SW480 (cell line): ENCODE measurements at regions not wholly inside any gene's neighbourhood (a gene's known extent, or its start where the extent isn't known, plus 50 kb on each side); places are given as distances from the start of the nearest gene placed in this dataset.

Source experiments
- DNase-seq: peaks from one replicate; pipeline ENCODE4 v3.0.0-alpha.2; 2016; ENCODE audit warnings: low spot score

- DNase-seq, result no peak
Observed at GRCh38 chr3:25099666-25100065, 328.4 kb upstream of the RARB start.

- DNase-seq, result no peak
Observed at GRCh38 chr3:25103391-25103790, 324.7 kb upstream of the RARB start.

GRCh38 chr3:25107918-25108617 lies 320.0 kb upstream of the RARB start:
- peak; percentile 20 for DNase-seq

GRCh38 chr3:25110642-25111041 lies 317.4 kb upstream of the RARB start:
- no peak for DNase-seq

- DNase-seq, result no peak
Observed at GRCh38 chr3:25113891-25114290, 314.2 kb upstream of the RARB start.

- DNase-seq, result no peak
Observed at GRCh38 chr3:25114532-25114931, 313.5 kb upstream of the RARB start.

- no peak for DNase-seq
Observed at GRCh38 chr3:25117005-25117593, 311.0 kb upstream of the RARB start.

GRCh38 chr3:25119682-25120081 lies 308.4 kb upstream of the RARB start:
- no peak for DNase-seq

- no peak for DNase-seq
Observed at GRCh38 chr3:25120665-25121064, 307.4 kb upstream of the RARB start.

GRCh38 chr3:25125201-25125600 lies 302.9 kb upstream of the RARB start:
- DNase-seq, result no peak

GRCh38 chr3:25128735-25129134 lies 299.3 kb upstream of the RARB start:
- DNase-seq, result no peak

- DNase-seq, result no peak
Observed at GRCh38 chr3:25130724-25131520, 297.1 kb upstream of the RARB start.

- no peak for DNase-seq
Observed at GRCh38 chr3:25133588-25133987, 294.5 kb upstream of the RARB start.

- DNase-seq, result no peak
Observed at GRCh38 chr3:25137606-25138005, 290.5 kb upstream of the RARB start.

- no peak for DNase-seq
Observed at GRCh38 chr3:25139267-25139666, 288.8 kb upstream of the RARB start.

- no peak for DNase-seq
Observed at GRCh38 chr3:25142609-25143355, 285.3 kb upstream of the RARB start.

- no peak for DNase-seq
Observed at GRCh38 chr3:25143356-25144025, 284.6 kb upstream of the RARB start.

- DNase-seq, result no peak
Observed at GRCh38 chr3:25144430-25144829, 283.6 kb upstream of the RARB start.

- no peak for DNase-seq
Observed at GRCh38 chr3:25145176-25145575, 282.9 kb upstream of the RARB start.

GRCh38 chr3:25150199-25150598 lies 277.9 kb upstream of the RARB start:
- no peak for DNase-seq

- DNase-seq, result no peak
Observed at GRCh38 chr3:25151281-25151902, 276.7 kb upstream of the RARB start.

- DNase-seq, result no peak
Observed at GRCh38 chr3:25151903-25152295, 276.2 kb upstream of the RARB start.
